GM18507 (cell line): ENCODE measurements at regions not wholly inside any gene's neighbourhood (a gene's known extent, or its start where the extent isn't known, plus 50 kb on each side); places are given as distances from the start of the nearest gene placed in this dataset.
"Not testable (repeated sequence)": the region's sequence is repeated elsewhere in the genome, so short reads cannot be mapped to it uniquely, and the experiment has no call there.

Experiments
- DNase-seq: peaks from one replicate; pipeline ENCODE4 v3.0.0; 2011; ENCODE audit warnings: low read depth; ENCODE audit not compliant: insufficient read length; ENCODE audit errors: extremely low spot score
- FAIRE-seq: peaks from 2 replicates; lab custom pipeline; 2011; peaks lifted over from hg19 to GRCh38; lab: Jason Lieb, UNC

DNA sequence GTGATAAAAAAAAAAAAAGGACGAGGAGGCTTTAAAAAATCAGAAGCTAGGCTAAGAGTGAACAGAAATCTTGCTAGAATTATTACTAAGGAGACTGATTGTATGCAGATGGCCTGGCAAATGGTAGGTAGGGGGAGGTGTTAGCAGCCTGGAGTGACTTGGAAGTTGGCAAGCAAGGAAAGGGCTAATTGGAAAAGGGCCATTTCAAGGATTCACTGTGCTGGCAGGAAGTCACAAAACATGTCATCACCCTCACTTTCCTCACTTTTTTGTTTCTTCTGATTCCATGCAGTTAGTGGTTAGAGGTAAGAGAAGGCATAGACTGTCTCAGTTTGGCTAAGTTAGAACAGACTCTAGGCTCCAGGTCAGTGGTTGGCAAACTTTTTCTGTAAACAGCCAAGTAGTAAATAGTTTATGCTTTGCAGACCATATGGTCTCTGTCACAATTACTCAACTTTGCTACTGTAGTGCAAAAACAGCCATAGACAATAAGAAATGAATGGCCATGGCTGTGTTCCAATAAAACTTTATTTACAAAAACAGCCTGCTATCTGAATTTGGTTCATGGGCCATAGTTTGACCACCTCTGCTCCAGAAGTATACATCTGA, 646.5 kb upstream of the ACTRT1 start:
- no peak for DNase-seq
- FAIRE-seq = no peak

DNA sequence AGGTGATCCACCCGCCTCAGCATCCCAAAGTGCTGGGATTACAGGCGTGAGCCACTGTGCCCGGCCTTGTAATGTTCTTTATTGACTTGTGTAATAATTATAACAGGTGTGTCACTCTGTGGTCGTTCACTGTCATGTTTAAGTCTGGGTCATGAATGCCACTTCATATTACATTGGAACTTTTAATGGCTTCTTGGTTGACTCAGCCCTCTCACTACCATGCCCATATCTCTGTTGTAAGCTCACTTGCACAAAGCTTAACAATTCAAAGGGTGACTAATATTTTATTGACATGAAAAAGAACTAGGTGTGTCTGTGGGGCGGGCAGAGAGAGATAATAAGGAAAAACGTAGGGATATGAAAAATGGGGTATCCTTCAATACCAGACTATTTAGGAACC, 639.7 kb upstream of the ACTRT1 start:
- DNase-seq (no peak), FAIRE-seq (no peak)

DNA sequence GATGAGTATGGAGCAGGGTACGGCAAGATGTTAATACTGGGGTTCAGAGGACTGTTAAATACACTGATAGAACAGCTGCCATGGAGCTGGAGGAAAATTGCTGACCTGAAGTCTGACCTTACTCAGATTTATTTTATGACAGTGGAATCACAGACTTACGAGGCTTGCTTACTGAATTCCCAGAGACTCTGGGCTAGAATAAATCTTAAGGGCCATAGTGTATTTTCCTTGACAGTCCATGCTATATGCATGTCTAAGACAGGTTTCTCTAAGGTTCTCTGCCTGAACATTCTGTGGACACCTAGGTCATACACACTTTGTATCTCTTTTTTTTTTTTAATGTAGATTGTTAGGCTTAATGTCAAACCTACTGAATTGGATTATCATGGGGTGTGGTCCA, 633.2 kb upstream of the ACTRT1 start:
- FAIRE-seq (no peak), DNase-seq (no peak)

DNA sequence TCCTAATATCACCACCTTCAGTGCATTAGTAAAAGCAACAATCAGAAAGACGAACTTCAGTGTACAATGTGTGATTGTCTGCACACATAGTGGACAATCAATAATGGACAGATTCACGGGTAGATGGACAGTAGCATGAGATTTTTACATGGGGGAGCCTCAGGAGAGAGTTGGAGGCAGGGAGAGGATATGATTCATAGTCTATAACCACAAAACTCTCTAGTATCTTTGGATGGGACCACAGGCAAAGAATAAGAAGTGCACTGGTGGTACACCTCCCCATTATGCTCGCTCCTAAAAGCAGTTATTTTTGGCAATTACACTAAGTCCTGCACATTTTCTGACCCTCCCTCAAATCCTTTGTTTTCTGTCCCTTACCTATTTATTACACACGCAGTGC, 624.4 kb upstream of the ACTRT1 start:
- FAIRE-seq (no peak), DNase-seq (no peak)

DNA sequence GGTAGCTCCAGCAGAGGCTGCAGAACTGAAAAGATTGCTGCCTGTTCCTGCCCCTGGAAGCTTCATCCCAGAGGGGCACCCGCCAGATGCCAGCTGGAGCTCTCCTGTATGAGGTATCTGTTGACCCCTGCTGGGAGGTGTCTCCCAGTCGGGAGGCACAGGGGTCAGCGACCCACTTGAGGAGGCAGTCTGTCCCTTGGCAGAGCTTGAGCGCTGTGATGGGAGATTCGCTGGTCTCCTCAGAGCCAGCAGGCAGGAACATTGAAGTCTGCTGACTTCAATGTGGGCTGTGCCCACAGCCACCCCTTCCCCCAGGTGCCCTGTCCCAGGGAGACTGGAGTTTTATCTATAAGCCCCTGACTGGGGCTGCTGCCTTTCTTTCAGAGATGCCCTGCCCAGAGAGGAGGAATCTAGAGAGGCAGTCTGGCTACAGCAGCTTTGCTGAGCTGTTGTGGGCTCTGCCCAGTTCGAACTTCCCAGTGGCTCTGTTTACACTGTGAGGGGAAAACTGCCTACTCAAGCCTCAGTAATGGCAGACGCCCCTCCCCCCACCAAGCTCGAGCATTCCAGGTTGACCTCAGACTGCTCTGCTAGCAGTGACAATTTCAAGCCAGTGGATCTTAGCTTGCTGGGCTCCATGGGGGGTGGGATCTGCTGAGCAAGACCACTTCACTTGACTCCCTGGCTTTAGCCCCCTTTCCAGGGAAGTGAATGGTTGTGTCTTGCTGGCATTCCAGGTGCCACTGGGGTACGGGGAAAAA, 622.3 kb upstream of the ACTRT1 start:
- DNase-seq, FAIRE-seq: not testable (repeated sequence)

DNA sequence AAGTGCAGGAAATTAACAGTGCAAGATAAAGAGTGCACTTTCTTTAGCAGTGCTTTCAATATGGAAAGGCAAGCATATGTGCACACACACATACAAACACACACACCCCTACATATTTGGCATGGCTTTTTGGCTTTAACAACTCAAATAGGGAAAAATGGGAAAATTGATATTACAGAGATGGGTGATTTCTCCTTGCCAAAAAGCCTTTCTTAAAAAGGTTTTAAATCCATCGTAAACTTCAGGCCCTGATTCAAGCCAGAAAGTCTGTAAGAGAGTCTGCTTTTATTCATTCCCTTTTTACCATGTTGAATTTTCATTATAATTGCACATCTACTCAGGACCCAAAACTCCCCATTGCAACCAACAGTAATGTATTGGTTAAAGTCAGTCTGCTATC, 612.0 kb upstream of the ACTRT1 start:
- DNase-seq (no peak), FAIRE-seq (no peak)

DNA sequence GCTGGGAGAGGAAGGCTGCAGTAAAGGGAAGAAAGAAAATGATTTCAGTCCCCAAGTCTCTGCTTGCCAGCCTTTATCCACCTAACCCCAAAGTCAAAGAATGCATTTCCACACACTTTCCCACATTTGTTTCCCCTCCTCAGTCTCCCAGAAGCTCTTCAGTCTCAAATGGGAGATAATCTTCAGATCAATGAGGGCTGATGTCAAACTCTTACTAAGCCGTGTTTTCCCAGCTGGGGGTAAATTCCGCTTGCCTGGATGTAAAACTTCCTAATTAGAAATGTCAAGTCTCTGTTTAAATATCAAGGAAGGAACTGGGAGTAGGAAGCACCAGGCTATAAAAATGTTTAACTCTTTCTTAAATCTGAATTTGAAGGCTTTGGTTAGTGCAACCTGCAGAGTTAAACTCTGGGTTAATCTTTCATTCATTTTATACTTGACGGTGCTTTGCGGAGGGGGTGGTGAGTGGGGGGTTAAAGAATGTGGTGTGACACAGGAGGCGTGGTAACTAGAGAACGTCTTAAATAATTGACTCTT, 601.4 kb upstream of the ACTRT1 start:
- FAIRE-seq (no peak), DNase-seq (no peak)

DNA sequence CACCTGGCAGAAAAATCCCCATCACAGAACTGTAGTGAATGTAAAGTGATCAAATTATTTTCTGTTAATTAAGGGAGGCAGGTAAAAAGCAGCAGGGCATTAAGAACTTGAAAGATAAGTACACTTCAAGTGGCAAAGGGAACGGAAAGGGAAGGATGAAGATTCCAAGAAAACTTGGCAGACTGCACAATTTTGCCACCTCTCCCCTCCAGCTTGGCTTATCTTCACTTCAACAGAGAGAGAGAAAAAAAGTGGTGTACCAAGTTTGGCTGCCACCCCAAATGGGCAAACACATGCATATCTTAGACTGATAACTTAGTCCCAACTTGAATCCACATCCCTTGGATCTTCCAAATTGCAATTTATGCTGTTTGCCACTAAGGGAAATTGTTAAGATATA, 598.1 kb upstream of the ACTRT1 start:
- DNase-seq (no peak), FAIRE-seq (no peak)

DNA sequence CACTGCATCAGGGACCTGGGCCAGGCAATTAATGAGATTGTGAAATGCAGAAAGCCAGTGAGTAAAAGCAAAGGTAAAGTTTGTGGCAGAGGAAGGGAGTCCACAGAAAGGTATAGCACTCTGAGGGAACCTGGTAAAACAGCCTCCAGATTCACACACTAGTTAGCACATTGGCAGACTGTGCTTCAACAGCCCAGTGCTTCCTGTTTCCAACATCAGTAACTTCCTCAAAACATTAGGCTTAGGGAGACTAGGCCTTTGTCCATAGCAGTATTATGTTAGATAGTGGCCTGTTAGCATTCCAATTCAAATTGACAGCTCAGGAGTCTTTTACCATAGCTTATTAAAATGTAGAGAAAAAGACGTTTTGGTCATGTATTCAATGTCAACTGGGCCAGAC, 582.6 kb upstream of the ACTRT1 start:
- DNase-seq (no peak), FAIRE-seq (no peak)

DNA sequence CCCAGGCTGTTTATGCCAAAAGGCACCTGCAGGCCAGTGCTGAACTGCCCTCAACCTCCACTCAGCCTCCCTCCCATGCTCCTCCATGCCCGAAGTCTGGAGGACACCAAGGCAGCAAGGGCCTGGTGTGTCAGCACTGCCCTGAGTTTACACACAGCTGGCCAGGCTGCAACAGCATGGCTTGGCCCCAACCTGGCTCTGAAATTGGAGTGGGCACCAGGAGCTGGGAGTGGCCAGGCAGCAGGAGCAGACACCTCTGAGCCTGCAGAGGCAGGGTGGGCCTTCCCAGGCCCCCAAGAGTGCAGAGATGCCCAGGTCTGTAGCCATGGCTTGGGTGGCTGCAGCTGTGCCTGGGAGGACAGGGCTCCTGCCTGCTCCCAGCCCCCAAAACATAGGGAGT, 571.2 kb upstream of the ACTRT1 start:
- FAIRE-seq (no peak), DNase-seq (no peak)

DNA sequence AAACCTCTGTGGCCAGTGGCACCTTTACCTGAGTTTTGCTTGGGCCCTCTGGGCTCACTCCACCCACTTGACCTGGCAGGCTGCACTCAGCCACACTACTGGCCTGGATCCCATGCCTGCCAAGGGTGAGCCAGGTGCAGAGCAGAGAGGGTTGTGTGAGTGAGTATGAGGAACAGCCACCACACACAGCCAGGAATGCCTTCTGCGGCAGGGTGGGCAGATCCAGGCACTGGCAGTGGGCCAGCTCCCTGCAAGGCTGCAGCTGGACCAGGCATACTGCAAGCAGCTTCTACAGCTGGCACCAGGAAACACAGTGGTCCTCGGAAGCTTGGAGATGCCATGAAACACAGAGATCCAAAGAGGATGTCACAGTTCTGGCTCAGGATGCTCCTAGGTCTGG, 570.1 kb upstream of the ACTRT1 start:
- DNase-seq = no peak

DNA sequence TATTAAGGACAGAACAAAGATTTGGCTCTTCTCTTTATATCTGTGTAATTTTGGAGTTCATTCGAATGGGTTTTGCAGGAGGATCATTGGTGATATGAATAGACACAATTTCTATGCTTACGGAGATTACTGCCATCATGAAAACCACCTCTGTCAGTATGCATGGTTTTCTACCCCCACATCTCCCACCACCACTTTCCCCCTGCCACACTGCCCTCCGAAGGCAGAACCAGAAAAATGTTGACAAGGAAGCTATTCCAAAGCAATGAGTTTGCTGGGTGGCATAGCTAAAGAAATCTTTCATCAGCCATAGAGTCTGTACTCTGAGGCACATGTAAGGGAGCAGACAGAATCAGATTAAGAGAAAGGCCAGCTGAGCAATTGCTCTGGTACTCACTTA, 567.3 kb upstream of the ACTRT1 start:
- DNase-seq (no peak), FAIRE-seq (no peak)

More for the DNA sequence above, 570.1 kb upstream of the ACTRT1 start:
- no peak for FAIRE-seq

DNA sequence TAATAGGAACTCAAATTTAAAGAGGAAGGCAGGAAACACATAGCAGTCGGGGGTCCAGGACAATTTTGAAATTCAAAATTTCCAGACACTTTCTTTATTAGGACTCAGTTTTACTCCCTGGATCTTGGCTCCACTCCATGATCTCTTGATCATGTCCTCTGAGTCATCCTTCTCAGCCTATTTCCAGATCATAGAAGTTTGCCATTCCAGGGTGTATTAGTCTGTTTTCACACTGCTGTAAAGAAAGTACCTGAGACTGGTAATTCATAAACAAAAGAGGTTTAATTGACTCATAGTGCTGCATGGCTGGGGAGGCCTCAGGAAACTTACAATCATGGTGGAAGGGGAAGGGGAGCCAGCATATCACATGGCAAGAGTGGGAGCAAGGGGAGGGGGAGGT, 564.7 kb upstream of the ACTRT1 start:
- FAIRE-seq = no peak
- DNase-seq = no peak

DNA sequence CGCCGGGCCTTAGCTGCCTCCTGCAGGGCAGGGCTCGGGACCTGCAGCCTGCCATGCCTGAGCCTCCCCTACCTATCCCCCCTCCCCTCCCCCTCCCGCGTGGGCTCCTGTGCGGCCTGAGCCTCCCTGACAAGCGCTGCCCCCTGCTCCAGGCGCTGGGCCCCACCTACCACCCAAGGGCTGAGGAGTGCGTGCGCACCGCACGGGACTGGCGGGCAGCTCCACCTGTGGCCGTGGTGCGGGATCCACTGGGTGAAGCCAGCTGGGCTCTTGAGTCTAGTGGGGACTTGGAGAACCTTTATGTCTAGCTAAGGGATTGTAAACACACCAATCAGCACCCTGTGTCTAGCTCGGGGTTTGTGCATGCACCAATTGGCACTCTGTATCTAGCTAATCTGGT, 554.6 kb upstream of the ACTRT1 start:
- FAIRE-seq, DNase-seq: not testable (repeated sequence)

DNA sequence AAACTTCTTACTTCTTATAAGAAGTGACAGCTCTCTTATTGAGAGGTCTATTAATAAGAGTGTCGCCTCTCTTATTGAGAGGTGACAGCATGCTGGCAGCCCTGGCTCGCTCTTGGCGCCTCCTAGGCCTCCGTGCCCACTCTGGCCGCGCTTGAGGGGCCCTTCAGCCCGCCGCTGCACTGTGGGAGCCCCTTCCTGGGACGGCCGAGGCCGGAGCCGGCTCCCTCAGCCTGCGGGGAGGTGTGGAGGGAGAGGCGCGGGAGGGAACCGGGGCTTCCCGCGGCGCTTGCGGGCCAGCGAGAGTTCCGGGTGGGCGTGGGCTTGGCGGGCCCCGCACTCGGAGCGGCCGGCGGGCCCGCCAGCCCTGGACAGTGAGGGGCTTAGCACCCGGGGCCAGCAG, 554.2 kb upstream of the ACTRT1 start:
- FAIRE-seq, DNase-seq: not testable (repeated sequence)

DNA sequence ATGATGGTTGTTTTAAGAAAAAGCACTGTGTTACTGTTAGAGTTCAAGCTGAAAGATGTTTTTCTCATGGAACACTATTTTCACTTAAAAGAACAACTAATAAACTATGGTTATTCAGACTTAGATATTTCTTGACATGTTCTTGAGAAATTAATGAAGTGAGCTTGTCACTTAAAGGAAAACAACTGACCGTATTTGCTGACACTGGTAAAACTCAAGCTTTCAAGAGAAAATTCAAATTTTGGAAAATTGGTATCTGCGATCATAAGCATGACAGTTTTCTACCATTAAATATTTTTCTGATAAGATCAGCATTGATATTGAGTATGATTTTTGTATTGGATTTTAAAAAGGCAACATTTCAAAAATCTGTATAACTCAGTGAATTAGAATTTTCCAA, 549.5 kb upstream of the ACTRT1 start:
- FAIRE-seq (no peak), DNase-seq (no peak)

DNA sequence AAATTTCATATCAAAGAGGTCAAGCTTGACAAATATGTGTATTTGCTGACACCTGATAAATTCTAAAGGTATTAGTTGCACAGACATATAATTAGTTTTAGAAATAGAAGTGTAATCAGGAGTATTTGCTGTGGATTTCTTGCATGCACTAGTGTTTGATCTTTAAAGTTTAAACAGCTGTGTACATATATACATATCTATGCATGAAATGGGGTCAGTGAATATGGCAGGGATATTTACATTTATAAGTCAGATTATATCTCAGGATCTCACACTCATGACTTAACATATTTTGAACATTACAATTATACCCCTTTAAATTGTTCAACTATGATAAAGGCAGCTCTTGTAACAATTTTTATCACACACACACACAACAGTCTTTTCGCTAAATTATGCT, 547.4 kb upstream of the ACTRT1 start:
- DNase-seq (no peak), FAIRE-seq (no peak)

DNA sequence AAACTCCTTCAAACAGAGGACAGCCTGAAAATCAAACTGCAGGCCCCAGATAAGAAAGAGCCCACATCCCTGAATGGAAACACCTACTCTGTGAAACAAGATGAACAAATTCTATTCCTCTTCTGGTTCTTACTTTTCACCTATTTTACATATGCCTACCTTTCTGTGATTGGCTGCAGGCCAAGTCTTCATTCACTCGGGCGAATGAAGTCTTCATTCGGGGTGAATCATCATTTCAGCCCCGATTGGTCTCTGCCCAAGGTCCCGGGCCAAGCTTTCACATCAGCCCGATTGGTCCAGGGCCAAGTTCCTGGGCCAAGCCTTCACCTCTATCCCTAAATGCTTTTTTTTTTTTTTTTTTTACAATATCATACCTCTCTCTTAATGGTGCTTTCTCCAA, 529.8 kb upstream of the ACTRT1 start:
- no peak for DNase-seq
- FAIRE-seq = no peak

DNA sequence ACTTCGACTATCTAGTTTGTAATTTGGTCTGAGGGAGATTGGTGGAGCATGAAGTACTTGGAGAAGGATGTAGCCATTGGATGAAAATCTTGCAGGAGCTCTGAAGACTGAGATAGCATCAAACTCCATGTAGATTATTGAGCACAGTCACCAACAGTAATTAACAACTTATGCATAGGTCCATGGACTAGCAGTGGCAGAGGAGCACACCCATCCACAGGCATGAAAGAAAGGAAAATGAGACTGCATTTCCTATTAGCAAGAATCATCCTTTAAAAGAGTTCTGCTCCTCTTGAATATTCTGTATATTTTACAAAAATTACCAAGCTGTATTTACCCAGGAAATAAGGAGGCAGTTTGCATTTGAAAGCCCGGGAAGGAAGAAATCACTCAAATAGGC, 529.4 kb upstream of the ACTRT1 start:
- no peak for FAIRE-seq
- no peak for DNase-seq

DNA sequence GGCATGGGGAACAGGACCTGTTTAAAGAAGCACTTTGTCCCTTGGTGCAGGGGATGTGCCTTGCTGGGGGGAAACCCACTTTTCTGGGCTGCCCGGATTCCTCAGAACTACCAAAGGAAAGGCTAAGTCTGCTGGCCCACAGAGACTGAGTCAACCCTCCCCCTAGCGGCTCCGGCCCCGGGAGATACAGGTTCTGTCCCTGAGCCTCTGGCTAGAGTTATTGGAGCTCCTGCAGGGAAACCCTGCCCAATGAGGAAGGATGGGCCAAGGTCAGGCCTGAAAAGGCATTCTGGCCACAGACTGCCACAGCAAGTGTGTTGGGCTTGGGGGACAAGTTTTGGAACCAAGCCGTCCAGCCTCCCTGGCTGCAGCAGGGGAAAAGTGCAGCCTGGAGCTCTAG, 490.9 kb upstream of the ACTRT1 start:
- DNase-seq (no peak), FAIRE-seq (no peak)

DNA sequence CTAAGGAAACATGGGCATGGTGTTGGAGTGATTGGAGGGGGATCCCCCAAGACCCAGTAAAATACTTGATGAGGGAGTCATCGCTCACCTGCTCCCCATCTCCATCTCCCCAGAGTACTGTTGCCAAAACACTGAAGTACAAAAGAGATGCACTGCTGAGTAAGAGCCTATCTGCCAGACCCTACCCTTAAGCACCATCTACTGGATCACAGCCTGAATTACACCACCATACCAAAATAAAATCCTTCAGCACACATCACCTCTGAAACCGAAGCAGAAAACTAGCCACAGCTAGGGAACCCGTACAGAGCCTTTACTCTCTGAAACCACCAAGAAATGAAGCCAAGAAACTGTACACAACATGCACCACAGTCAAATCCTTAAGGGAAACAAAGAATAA, 466.3 kb upstream of the ACTRT1 start:
- no peak for DNase-seq
- FAIRE-seq = no peak
